HG03469 (cell line): ENCODE measurements at regions not wholly inside any gene's neighbourhood (a gene's known extent, or its start where the extent isn't known, plus 50 kb on each side); places are given as distances from the start of the nearest gene placed in this dataset.

ENCODE experiments used
- ATAC-seq: cut with Tn5 transposase; IDR thresholded peaks from one replicate; pipeline ENCODE4 v1.9.1; 2021; ENCODE audit warnings: mild to moderate bottlenecking, moderate library complexity, moderate number of reproducible peaks; ENCODE audit not compliant: unreplicated experiment

GRCh38 chr6:25061289-25061936, 125.7 kb upstream of the RIPOR2 start:
- ATAC-seq: no peak

GRCh38 chr6:25062070-25062811, 126.5 kb upstream of the RIPOR2 start:
- no peak for ATAC-seq

GRCh38 chr6:25064006-25064405, 128.2 kb upstream of the RIPOR2 start:
- no peak for ATAC-seq

GRCh38 chr6:25065666-25066065, 129.9 kb upstream of the RIPOR2 start:
- no peak for ATAC-seq

- no peak for ATAC-seq
Observed at GRCh38 chr6:25066593-25066992, 130.8 kb upstream of the RIPOR2 start.

GRCh38 chr6:25068866-25069265, 133.1 kb upstream of the RIPOR2 start:
- no peak for ATAC-seq

GRCh38 chr6:25070547-25071366, 135.0 kb upstream of the RIPOR2 start:
- ATAC-seq: peak; percentile 75

GRCh38 chr6:25078141-25078540, 142.4 kb upstream of the RIPOR2 start:
- no peak for ATAC-seq

GRCh38 chr6:25083784-25084507, 148.2 kb upstream of the RIPOR2 start:
- ATAC-seq: no peak

- no peak for ATAC-seq
Observed at GRCh38 chr6:25084508-25084833, 148.7 kb upstream of the RIPOR2 start.

GRCh38 chr6:25085756-25086155, 150.0 kb upstream of the RIPOR2 start:
- ATAC-seq: no peak

GRCh38 chr6:25086500-25087091, 150.8 kb upstream of the RIPOR2 start:
- no peak for ATAC-seq

- ATAC-seq: no peak
Observed at GRCh38 chr6:25088513-25088912, 152.8 kb upstream of the RIPOR2 start.

GRCh38 chr6:25089442-25089841, 153.7 kb upstream of the RIPOR2 start:
- ATAC-seq: no peak

- no peak for ATAC-seq
Observed at GRCh38 chr6:25094726-25095125, 159.0 kb upstream of the RIPOR2 start.

- ATAC-seq: no peak
Observed at GRCh38 chr6:25100288-25100687, 164.5 kb upstream of the RIPOR2 start.

- no peak for ATAC-seq
Observed at GRCh38 chr6:25103603-25104002, 167.8 kb upstream of the RIPOR2 start.

- no peak for ATAC-seq
Observed at GRCh38 chr6:25105070-25105925, 169.5 kb upstream of the RIPOR2 start.

- ATAC-seq: no peak
Observed at GRCh38 chr6:25107218-25107617, 171.5 kb upstream of the RIPOR2 start.

- ATAC-seq: no peak
Observed at GRCh38 chr6:25111782-25112181, 167.4 kb upstream of the CARMIL1 start.
